Uterus (tissue), 3 donors: ENCODE measurements at regions not wholly inside any gene's neighbourhood (a gene's known extent, or its start where the extent isn't known, plus 50 kb on each side); places are given as distances from the start of the nearest gene placed in this dataset.

ENCODE experiments used
- DNase-seq, 2 donors: peaks; one replicate each; pipeline ENCODE4 v3.0.0-alpha.2; 2019 to 2020
- H3K27ac ChIP-seq, 2 donors: fragments of 200-600 bp; sonication (generic); 1 replicate in 1 of 2; 2 replicates in 1 of 2; pipeline ENCODE4 v1.5.1; 2016 to 2018
- H3K27me3 ChIP-seq, 2 donors: fragments of 200-600 bp; sonication (generic); one replicate each; pipeline ENCODE4 v1.5.1; 2018 to 2019; ENCODE audit warnings: control low read depth in 1 of 2
- H3K36me3 ChIP-seq, 2 donors: fragments of 200-600 bp; sonication (generic); one replicate each; pipeline ENCODE4 v1.5.1; 2019; ENCODE audit warnings: control low read depth in 1 of 2
- H3K4me1 ChIP-seq, 2 donors: fragments of 200-600 bp; sonication (generic); one replicate each; pipeline ENCODE4 v1.5.1; 2018 to 2019; ENCODE audit warnings: control low read depth in 1 of 2
- H3K4me3 ChIP-seq, 2 donors: fragments of 200-600 bp; sonication (generic); 1 replicate in 1 of 2; 2 replicates in 1 of 2; pipeline ENCODE4 v1.5.1; 2018 to 2019; ENCODE audit warnings: mild to moderate bottlenecking in 1 of 2
- H3K9me3 ChIP-seq, 2 donors: fragments of 200-600 bp; sonication (generic); one replicate each; pipeline ENCODE4 v1.5.1; 2019; ENCODE audit warnings: control low read depth in 1 of 2
- CTCF ChIP-seq, 4 experiments: fragments of 200-600 bp in 2 of 4; fragments of 450-650 bp in 2 of 4; sonication (generic) in 2 of 4; IDR thresholded peaks; one replicate each; pipeline ENCODE4 v1.5.1; 2016 to 2019; ENCODE audit warnings: antibody characterized with exemption in 4 of 4, mild to moderate bottlenecking in 2 of 4, moderate library complexity in 1 of 4
- POLR2A ChIP-seq, 2 donors: fragments of 450-650 bp; IDR thresholded peaks; one replicate each; pipeline ENCODE4 v1.6.1; 2016; ENCODE audit warnings: antibody characterized with exemption in 2 of 2, mild to moderate bottlenecking in 1 of 2, moderate library complexity in 1 of 2
- intact Hi-C: fragments of 100-400 bp; cut with DNase I; formaldehyde crosslinking; loops from one replicate; pipeline ENCODE4 v1.15.1; 2023; ENCODE audit warnings: low total_unique reads
- donor health status: DM: yes; HTN: yes; CAD: no.

- intact Hi-C loops: no loop called here
- H3K4me1 ChIP-seq: no peaks in the 10 kb centered on the region
- TF ChIP-seq CTCF (IDR thresholded peaks at IDR 0.05): no peak
- no peak for TF ChIP-seq POLR2A (IDR thresholded peaks at IDR 0.05)
Measured at GRCh38 chr3:164174059-164174458, 904.2 kb downstream of the SI start.

GRCh38 chr3:164155400-164155799 lies 922.9 kb downstream of the SI start:
- no peaks in the 10 kb centered on the region for H3K36me3 ChIP-seq
- no peaks in the 10 kb centered on the region for H3K27me3 ChIP-seq
- no peak for DNase-seq
- no peaks in the 10 kb centered on the region for H3K4me1 ChIP-seq
- no peak overlapping the region for H3K27ac ChIP-seq
- intact Hi-C loops: no loop called here
- TF ChIP-seq CTCF (IDR thresholded peaks at IDR 0.05): no peak
- TF ChIP-seq POLR2A (IDR thresholded peaks at IDR 0.05): no peak
- no peaks in the 10 kb centered on the region for H3K9me3 ChIP-seq
- H3K4me3 ChIP-seq: no peak overlapping the region

More at GRCh38 chr3:164174059-164174458, 904.2 kb downstream of the SI start:
- Histone ChIP-seq H3K27ac (no peak overlapping the region), H3K36me3 (no peaks in the 10 kb centered on the region), H3K9me3 (no peaks in the 10 kb centered on the region), H3K27me3 (no peaks in the 10 kb centered on the region), H3K4me3 (no peak overlapping the region)
- no peak for DNase-seq

- Histone ChIP-seq H3K27ac (no peak overlapping the region), H3K9me3 (no peaks in the 10 kb centered on the region), H3K4me1 (no peaks in the 10 kb centered on the region), H3K36me3 (no peaks in the 10 kb centered on the region), H3K4me3 (no peak overlapping the region), H3K27me3 (no peaks in the 10 kb centered on the region)
- no peak for DNase-seq
- TF ChIP-seq CTCF (IDR thresholded peaks at IDR 0.05): no peak
- TF ChIP-seq POLR2A (IDR thresholded peaks at IDR 0.05): no peak
- intact Hi-C loops: no loop called here
Measured at GRCh38 chr3:164144824-164145223, 933.5 kb downstream of the SI start.

- intact Hi-C loops: no loop called here
- no peak for DNase-seq
- H3K9me3 ChIP-seq: no peaks in the 10 kb centered on the region
Measured at GRCh38 chr3:164132878-164133277, 945.4 kb downstream of the SI start.

More at GRCh38 chr3:164132878-164133277, 945.4 kb downstream of the SI start:
- Histone ChIP-seq H3K27me3 (no peaks in the 10 kb centered on the region), H3K36me3 (no peaks in the 10 kb centered on the region), H3K4me1 (no peaks in the 10 kb centered on the region), H3K4me3 (no peak overlapping the region), H3K27ac (no peak overlapping the region)
- TF ChIP-seq CTCF (IDR thresholded peaks at IDR 0.05) (no peak), POLR2A (IDR thresholded peaks at IDR 0.05) (no peak)
